Mesodermal cell (in vitro differentiated cells): ENCODE measurements at regions not wholly inside any gene's neighbourhood (a gene's known extent, or its start where the extent isn't known, plus 50 kb on each side); places are given as distances from the start of the nearest gene placed in this dataset.

ENCODE experiments used
- H3K27ac ChIP-seq: 2 replicates; pipeline ENCODE4 v1.7.0; 2013; ENCODE audit warnings: mild to moderate bottlenecking, low read depth, low read length, moderate library complexity; ENCODE audit not compliant: severe bottlenecking
- H3K36me3 ChIP-seq: 2 replicates; pipeline ENCODE4 v1.7.1; 2013; ENCODE audit warnings: mild to moderate bottlenecking, low read length, moderate library complexity; ENCODE audit not compliant: control insufficient read depth, insufficient read depth
- H3K4me1 ChIP-seq: one replicate; pipeline ENCODE4 v1.7.1; 2013; ENCODE audit warnings: mild to moderate bottlenecking, low read length; ENCODE audit not compliant: insufficient read depth, control insufficient read depth, poor library complexity, severe bottlenecking
- H3K4me3 ChIP-seq: 2 replicates; pipeline ENCODE4 v1.7.0; 2013; ENCODE audit warnings: low read length, control low read depth, mild to moderate bottlenecking; ENCODE audit not compliant: insufficient read depth, poor library complexity, severe bottlenecking; ENCODE audit errors: extremely low read depth
- H3K9me3 ChIP-seq: 2 replicates; pipeline ENCODE4 v1.7.1; 2013; ENCODE audit warnings: mild to moderate bottlenecking, low read length, moderate library complexity; ENCODE audit not compliant: control insufficient read depth
- WGBS, 2 experiments: methylation state at CpG; one replicate each; pipeline ENCODE4 v1.1.5; 2013; ENCODE audit warnings: missing lambda C conversion rate in 2 of 2; ENCODE audit not compliant: insufficient coverage in 2 of 2; 5-methylcytosine and 5-hydroxymethylcytosine counted together

DNA sequence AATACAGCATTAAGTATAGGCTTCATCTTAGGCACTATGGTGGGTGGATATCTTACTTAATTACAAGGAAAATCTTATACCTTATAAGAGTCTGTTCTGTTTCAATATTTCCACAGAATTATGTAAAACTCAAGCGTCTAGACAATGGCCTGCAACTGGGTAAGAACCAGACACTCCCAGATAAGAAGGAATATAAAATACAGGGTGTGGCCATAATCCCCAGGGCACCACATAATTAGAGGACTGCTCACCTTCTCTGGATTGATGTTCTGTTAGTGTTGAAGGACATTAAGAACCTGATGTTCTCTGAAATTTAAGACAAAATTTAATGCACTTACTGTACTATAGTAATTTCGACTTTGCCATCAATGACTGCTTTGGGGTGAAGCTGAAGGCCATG, 198.2 kb upstream of the ARSJ start:
- Histone ChIP-seq H3K4me3 (no peak overlapping the region), H3K27ac (no peak overlapping the region), H3K4me1 (no peaks in the 10 kb centered on the region), H3K36me3 (no peaks in the 10 kb centered on the region), H3K9me3 (peaks cover 7% of the 10 kb centered on the region)
- 80 to 86% methylated on average over 1 of the region's 2 CpGs for WGBS, 2 experiments

DNA sequence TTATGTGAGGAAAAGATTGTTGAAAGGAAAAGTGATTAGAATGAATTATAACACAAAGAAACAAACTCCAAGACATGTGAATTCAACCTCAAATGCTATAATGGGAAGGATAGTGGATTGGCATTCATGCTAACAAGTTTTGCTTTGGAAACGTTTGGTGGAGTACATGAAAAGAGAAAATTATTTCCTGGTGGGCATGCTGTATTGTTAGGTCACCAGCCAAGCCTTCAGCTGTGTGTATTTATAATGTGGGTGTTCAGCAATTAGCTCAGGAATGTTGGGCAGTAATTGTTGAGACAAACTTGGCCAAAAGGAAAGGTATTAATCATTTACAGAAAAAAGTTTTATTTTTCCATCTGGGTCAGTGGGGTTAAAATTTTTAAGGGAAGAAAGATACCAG, 198.9 kb upstream of the ARSJ start:
- whole genome bisulfite sequencing, 2 experiments: 33 to 71% methylated on average over 1 of the region's 1 CpG
- no peaks in the 10 kb centered on the region for H3K36me3 ChIP-seq
- H3K4me3 ChIP-seq: no peak overlapping the region
- no peak overlapping the region for H3K27ac ChIP-seq
- peaks cover 13% of the 10 kb centered on the region for H3K9me3 ChIP-seq
- H3K4me1 ChIP-seq: no peaks in the 10 kb centered on the region

DNA sequence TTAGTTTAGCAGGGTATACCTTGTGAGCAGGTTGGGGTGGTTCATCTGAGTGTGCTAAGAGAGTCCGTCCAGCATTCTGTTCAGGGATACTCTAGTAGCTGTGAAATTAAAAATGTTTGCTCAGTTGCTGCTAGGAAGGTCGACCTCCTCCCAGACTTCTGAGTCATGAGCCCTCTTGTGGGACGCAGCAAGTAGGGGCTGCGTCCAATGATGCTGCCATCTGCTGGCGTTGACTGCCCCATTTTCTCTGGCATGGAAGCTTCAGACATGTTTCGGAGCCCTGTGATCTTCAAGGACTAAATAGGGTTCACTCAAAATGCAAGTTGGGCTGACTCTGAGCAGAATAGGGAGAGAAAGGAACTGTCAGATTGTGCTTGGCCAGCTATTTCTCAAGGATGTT, 201.0 kb upstream of the ARSJ start:
- Histone ChIP-seq H3K4me3 (no peak overlapping the region), H3K27ac (no peak overlapping the region), H3K36me3 (no peaks in the 10 kb centered on the region), H3K9me3 (peaks cover 13% of the 10 kb centered on the region), H3K4me1 (no peaks in the 10 kb centered on the region)
- WGBS, 2 experiments: 14 to 39% methylated on average over 5 of the region's 6 CpGs

DNA sequence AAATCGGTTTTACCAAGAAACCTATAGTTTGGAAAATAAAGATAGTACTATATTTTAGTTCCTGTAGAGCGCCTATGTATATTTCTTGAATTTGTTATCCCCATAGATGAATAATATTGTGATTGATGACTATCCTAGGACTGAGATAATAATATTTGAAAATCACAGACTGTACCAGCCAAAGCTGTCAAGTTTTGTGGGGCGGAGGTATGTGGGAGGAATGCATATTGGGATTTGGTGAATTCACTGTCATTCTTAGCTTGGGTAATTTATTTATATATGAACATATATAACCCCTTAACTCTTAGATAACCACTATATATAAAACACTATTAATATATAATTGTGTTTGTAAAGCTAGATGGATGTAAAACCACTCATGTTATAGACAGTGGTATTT, 205.5 kb upstream of the ARSJ start:
- no peaks in the 10 kb centered on the region for H3K4me1 ChIP-seq
- no CpG with 5 or more reads among the region's 3 CpGs for WGBS, 2 experiments
- H3K9me3 ChIP-seq: peaks cover 13% of the 10 kb centered on the region
- H3K27ac ChIP-seq: no peak overlapping the region
- H3K4me3 ChIP-seq: no peak overlapping the region
- H3K36me3 ChIP-seq: no peaks in the 10 kb centered on the region

DNA sequence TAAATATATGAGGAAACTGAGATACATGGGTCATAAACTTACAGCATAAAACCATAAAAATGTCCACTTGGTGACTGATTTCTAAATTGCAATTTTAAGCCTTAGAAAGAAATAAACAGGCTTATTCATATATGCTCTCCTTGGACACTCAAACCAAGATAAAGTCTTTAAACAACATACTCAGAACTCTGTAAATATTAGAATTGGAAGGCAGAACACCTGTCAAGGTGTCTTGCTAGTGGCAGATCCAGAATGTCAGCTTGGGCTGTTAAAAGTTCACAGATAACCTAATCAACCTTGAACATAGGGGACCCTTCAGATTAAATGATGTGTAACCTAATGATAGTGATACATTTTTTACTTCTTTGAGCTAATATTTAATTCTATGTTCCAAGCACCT, 208.1 kb upstream of the ARSJ start:
- no peaks in the 10 kb centered on the region for H3K36me3 ChIP-seq
- peaks cover 6% of the 10 kb centered on the region for H3K9me3 ChIP-seq
- H3K27ac ChIP-seq: no peak overlapping the region
- no peak overlapping the region for H3K4me3 ChIP-seq
- no peaks in the 10 kb centered on the region for H3K4me1 ChIP-seq

DNA sequence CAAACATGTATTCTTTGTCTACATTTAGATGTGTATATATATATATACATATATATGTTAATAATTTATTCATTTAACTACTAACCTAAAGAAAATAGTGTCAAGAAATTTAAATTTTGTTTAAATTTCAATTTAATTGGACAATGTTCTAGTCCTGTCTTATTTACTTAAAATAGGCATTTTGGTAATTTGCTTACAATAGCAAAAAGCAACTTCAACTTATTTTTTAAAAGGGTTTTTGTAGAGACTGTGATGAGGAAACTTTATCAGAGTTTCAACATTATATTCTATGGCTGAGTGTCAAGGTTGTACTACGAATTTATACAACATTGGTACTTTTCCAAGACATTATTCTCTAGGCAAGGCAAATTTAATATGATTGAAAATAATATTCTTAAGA, 212.0 kb upstream of the ARSJ start:
- Histone ChIP-seq H3K9me3 (peaks cover 3% of the 10 kb centered on the region), H3K4me1 (no peaks in the 10 kb centered on the region), H3K36me3 (no peaks in the 10 kb centered on the region), H3K27ac (no peak overlapping the region), H3K4me3 (no peak overlapping the region)
- no CpG with 5 or more reads among the region's 1 CpG for WGBS, 2 experiments

DNA sequence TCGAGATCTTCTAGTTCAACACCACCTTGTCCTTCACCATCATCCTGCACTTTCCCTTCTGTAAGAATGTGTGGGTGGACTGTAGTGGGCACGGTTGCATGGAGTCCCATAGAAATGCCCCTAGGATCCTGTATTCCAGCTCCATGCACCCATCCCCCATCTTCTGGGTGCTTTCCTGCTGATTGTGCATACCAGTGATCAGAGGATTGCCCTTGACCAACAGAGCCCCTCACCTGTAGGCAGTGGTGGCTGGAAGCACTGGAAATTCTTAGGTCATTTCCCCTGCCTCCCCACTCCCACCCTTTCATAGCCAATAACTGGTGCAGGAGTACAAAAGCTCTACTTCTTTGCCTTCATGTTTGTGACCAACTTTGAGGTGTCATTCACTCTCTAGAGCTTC, 213.4 kb upstream of the ARSJ start:
- Histone ChIP-seq H3K27ac (no peak overlapping the region), H3K36me3 (no peaks in the 10 kb centered on the region), H3K4me1 (no peaks in the 10 kb centered on the region), H3K9me3 (peaks cover 3% of the 10 kb centered on the region), H3K4me3 (no peak overlapping the region)
- WGBS, 2 experiments: 83% methylated on average over 1 of the region's 2 CpGs; no CpG with 5 or more reads in 1 of the 2 experiments

DNA sequence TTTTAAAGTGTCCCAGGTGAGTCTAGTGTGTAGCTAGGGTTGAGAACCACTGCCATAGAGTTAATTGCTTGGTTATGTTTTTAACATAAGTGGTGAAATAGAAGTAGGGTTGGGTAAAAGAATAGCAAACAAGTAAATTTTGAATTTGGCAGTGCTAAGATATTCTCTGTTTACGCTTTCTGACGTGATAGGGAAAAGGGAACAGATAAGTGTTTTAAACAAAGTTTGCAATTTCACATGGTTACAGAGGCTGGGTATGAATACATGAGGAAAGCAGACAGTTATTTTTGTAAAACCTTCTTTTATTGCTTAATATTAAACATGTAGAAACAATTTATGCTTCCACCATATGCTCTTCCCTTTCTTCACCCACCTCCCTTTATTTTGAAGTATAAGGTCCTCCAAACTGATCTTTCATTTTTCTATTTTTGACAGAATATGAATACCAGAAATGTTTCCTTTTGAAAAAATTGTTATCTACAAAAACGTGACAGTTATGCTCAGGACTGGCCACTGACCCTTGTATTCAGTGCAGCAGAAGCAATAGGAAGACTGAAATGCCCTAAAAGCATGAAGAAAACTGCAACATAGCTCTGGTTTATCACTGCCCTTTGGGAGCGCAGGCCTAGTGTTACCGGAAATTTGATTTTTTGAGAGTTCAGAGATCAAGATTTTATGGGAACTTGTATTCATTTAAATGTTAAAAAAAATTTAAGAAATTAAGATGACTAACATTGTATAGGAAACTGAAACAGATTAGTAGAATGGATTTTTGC, 214.4 kb upstream of the ARSJ start:
- H3K4me1 ChIP-seq: no peaks in the 10 kb centered on the region
- WGBS, 2 experiments: 80 to 92% methylated on average over 4 of the region's 5 CpGs
- no peak overlapping the region for H3K27ac ChIP-seq
- peaks cover 3% of the 10 kb centered on the region for H3K9me3 ChIP-seq
- no peak overlapping the region for H3K4me3 ChIP-seq
- H3K36me3 ChIP-seq: no peaks in the 10 kb centered on the region

DNA sequence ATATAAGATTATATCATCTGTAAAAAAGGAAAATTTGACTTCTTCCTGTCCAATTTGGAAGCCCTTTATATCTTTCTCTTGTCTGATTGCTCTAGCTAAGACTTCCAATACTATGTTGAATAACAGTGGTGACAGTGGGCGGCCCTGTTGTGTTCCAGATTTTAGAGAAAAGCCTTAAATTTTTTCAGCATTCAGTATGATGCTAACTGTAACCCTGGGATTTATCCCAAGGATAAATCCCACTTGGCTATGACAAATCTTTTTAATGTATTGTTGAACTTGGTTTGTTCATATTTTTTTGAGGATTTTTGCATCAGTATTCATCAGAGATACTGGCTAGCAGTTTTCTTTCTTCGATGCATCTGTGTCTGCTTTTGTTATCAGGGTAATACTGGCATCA, 217.2 kb upstream of the ARSJ start:
- H3K4me1 ChIP-seq: no peaks in the 10 kb centered on the region

DNA sequence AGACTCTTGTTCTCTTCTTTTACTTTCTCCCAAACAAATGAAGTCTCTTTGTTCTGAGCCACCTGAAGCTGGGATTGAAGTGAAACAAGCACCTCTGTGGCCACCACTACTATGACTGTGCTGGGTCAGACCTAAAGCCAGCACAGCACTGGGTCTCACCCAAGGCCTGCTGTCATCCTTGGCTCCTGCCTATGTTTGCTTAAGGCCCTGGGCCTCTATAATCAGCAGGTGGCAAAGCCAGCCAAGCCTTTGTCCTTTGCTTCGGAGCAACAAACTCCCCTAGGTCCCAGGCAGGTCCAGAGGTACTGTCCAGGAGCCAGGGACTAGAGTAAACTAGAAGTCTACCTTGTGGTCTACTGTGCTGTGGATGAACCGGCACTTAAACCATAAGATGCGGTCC, 220.6 kb upstream of the ARSJ start:
- Histone ChIP-seq H3K4me1 (no peaks in the 10 kb centered on the region), H3K36me3 (no peaks in the 10 kb centered on the region), H3K4me3 (no peak overlapping the region), H3K9me3 (peaks cover 3% of the 10 kb centered on the region), H3K27ac (no peak overlapping the region)
- 83 to 92% methylated on average over 1 to 3 of the region's 3 CpGs for WGBS, 2 experiments

More for the DNA sequence above, 217.2 kb upstream of the ARSJ start:
- 100% methylated on average over 1 of the region's 2 CpGs; no CpG with 5 or more reads in 1 of the 2 experiments for WGBS, 2 experiments
- Histone ChIP-seq H3K9me3 (peaks cover 3% of the 10 kb centered on the region), H3K4me3 (no peak overlapping the region), H3K27ac (no peak overlapping the region), H3K36me3 (no peaks in the 10 kb centered on the region)

DNA sequence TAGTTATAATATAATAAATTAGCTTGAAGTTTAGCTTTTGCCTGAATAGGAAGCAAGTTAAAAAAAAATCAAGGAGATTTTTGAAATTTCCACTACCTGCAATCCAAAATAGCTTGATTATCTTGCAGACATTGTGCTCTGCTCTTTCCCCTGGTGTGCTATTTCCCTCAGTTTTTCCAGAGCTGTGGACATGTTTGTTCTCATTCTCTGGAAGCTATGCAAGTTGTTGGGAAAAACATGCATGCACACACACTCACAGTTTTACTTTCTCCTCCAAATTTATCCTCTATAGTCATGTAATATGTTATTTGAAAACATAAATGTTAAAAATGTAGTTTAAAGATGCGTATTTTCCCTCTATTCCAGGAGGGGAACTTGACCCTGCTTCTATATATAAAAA, 225.8 kb upstream of the ARSJ start:
- WGBS, 2 experiments: no CpG with 5 or more reads among the region's 1 CpG
- no peak overlapping the region for H3K27ac ChIP-seq

More for the DNA sequence above, 225.8 kb upstream of the ARSJ start:
- H3K36me3 ChIP-seq: no peaks in the 10 kb centered on the region
- H3K4me1 ChIP-seq: no peaks in the 10 kb centered on the region
- H3K9me3 ChIP-seq: no peaks in the 10 kb centered on the region
- no peak overlapping the region for H3K4me3 ChIP-seq
